Skeletal muscle cell (primary cell): ENCODE measurements at regions not wholly inside any gene's neighbourhood (a gene's known extent, or its start where the extent isn't known, plus 50 kb on each side); places are given as distances from the start of the nearest gene placed in this dataset.
A peak's percentile ranks its signal among the peaks of the same experiment; 100 is the strongest.
"Not testable (repeated sequence)": the region's sequence is repeated elsewhere in the genome, so short reads cannot be mapped to it uniquely, and the experiment has no call there.

Experiments
- DNase-seq: peaks from one replicate; pipeline ENCODE4 v3.0.0-alpha.2; 2010; ENCODE audit warnings: low read depth
- H3K4me3 ChIP-seq: 2 replicates; pipeline ENCODE4 v1.5.1; 2011; ENCODE audit warnings: low read depth, mild to moderate bottlenecking, control low read depth, low read length, moderate library complexity

DNA sequence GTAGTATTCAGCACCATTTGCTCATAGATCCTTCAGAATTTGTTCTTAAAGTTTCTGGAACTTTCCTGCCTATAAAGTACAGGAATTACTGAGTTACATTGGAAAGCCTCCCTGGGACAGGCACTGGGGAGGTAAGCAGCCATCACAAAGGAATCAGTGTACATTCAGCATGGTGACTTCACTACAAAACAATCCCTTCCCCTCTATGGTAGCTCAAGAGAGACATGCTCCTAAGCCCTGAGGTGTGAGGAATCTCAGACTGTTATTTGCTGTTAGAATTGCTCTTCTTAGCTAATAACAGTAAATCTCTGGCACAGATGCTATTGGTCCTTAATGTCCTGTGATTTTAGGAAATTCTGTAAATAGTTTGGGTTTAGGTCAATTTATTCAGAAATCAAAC, 1898.0 kb upstream of the PCDH7 start:
- DNase-seq: no peak
- H3K4me3 ChIP-seq: no peak overlapping the region

GRCh38 chr4:28827866-28828265, 1892.3 kb upstream of the PCDH7 start:
- H3K4me3 ChIP-seq: no peak overlapping the region
- no peak for DNase-seq

GRCh38 chr4:28831867-28832266, 1888.3 kb upstream of the PCDH7 start:
- no peak for DNase-seq
- no peak overlapping the region for H3K4me3 ChIP-seq

DNA sequence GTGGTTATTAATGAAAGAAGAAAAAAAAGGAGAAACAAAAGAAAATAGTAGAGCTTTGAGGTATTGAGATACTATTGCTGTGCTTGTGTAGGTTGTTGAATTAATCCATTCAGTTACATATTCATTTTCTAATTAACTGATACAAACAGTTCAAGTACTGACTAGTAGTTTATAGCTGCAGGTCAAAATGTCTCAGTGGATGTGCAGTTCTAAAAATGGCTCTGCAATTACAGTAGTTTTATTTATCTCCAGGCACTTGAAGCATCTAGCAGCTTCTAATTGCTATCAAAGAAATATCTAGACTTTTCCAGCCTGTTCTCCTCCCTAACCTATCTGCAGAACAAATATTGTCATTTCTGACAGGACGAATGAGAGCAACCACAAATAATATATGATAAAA, 1887.7 kb upstream of the PCDH7 start:
- no peak overlapping the region for H3K4me3 ChIP-seq
- DNase-seq: no peak

DNA sequence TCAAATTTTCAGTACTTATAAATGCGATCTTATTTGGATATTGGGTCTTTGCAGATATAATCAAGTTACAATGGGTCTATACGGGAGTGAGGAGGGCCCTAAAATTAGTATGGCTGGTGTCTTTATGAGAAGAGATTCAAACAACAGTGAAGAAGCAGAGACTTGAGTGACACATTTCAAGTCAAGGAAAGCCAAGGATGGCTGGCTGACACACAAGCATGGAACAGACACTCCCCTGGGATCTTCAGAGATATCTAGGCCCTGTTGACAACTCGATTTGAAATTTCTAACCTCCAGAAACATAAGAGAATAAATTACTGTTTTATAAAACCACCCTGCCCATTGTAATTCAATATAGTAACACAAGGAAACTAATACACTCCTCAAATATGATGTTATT, 1886.0 kb upstream of the PCDH7 start:
- no peak overlapping the region for H3K4me3 ChIP-seq
- no peak for DNase-seq

DNA sequence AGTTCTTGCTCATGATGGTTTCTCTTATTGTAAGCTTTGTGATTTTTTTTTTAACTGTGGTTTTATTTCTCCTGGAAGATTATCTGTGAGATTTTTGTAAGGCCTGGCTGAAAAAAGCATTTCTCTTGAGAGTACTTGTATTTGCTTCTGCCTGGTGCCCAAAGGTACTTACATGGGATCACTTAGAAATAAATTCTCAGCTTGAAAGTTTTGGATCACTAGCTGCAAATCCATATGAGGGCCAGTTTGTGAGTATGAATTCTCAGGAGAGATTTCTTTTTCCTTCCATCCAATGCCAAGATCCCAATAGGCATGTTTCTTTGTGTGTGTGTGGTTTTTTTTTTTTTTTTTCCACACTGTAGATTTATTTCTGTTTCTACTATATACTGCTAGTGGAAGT, 1884.7 kb upstream of the PCDH7 start:
- no peak for DNase-seq
- H3K4me3 ChIP-seq: no peak overlapping the region

GRCh38 chr4:28842271-28842670, 1877.9 kb upstream of the PCDH7 start:
- no peak for DNase-seq
- no peak overlapping the region for H3K4me3 ChIP-seq

DNA sequence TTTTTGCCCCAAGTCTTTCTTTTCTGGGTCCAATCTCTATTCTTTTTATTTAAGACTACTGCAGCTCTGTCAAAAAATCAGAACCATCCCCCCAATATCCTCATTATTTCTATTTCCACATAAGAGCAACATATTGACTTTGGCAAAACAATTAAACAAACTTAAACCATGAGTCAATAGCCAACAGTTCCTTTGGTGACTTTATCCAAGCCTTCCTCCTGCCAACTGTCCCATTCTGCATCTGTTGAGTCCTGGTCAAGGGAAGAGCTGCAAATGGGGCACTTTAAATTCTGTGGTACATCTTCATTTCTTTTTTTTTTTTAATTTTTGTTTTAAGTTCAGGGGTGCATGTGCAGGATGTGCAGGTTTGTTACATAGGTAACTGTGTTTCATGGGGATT, 1875.0 kb upstream of the PCDH7 start:
- H3K4me3 ChIP-seq: no peak overlapping the region
- no peak for DNase-seq

DNA sequence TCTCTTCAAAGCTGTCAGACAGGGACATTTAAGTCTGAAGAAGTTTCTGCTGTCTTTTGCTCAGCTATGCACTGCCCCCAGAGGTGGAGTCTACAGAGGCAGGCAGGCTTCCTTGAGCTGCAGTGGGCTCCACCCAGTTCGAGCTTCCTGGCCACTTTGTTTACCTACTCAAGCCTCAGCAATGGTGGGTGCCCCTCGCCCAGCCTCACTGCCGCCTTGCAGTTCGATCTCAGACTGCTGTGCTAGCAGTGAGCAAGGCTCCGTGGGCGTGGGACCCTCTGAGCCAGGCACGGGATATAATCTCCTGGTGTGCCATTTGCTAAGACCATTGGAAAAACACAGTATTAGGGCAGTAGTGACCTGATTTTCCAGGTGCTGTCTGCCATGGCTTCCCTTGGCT, 1863.1 kb upstream of the PCDH7 start:
- H3K4me3 ChIP-seq, DNase-seq: not testable (repeated sequence)

GRCh38 chr4:28868841-28869240, 1851.3 kb upstream of the PCDH7 start:
- no peak for DNase-seq
- H3K4me3 ChIP-seq: no peak overlapping the region

GRCh38 chr4:28879178-28879577, 1841.0 kb upstream of the PCDH7 start:
- no peak overlapping the region for H3K4me3 ChIP-seq
- DNase-seq: peak; percentile 2

- no peak overlapping the region for H3K4me3 ChIP-seq
- no peak for DNase-seq
Measured at GRCh38 chr4:28879900-28880299, 1840.3 kb upstream of the PCDH7 start.

DNA sequence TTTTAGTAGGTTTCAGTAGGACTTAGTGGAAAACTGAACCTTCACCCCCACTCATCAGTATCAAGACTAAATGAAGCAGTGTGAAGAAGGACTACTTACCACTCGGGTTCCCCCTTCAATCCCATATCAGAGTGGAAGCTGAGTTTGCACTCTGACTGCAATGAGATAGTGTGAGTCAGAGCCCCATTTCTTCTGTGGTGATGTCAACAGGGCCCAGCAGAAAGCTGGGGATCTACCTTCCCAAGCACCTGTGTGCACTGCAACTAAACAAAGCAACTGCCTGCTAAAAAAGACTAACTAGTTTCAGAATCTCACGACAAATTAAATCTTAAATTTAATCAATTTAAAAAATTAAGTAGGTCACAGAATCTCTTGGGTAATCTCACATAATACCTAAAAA, 1837.0 kb upstream of the PCDH7 start:
- DNase-seq: no peak
- no peak overlapping the region for H3K4me3 ChIP-seq

DNA sequence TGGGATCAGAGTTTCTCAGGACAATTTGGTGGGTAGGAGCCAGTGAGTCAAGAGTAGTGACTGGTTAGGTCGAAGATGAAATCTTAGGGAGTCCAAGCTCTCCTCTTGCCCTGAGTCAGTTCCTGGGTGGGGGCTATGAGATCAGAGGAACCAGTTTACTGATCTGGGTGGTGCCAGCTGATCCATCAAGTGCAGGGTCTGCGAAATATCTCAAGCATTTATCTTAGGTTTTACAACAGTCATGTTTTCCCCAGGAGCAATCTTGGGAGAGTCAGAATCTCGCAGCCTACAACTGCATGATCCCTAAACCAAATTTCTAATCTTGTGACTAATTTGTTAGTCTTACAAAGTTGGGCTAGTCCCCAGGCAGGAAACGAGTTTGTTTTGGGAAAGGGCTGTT, 1833.2 kb upstream of the PCDH7 start:
- H3K4me3 ChIP-seq: no peak overlapping the region
- DNase-seq: no peak

GRCh38 chr4:28890949-28891775, 1829.0 kb upstream of the PCDH7 start:
- no peak for DNase-seq
- no peak overlapping the region for H3K4me3 ChIP-seq

DNA sequence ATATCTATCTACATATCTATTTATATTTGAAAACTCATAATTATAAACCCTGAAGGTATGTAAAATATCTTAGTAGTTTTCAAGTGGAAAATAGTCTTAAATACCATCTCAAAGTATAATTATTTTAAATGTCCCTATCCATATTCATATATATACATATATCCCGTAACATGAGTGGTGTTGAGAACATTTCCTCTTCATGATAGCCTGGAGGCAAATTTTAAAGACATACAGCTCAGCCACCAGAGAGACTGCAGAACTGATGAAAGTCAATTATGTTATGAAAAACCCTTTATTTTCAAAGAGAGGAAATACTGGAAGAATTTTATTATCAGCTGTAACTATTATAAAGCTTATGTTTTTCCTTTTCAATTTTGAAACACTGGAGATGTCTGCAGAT, 1806.7 kb upstream of the PCDH7 start:
- no peak overlapping the region for H3K4me3 ChIP-seq
- DNase-seq: no peak

- H3K4me3 ChIP-seq: no peak overlapping the region
- no peak for DNase-seq
Measured at GRCh38 chr4:28916585-28916984, 1803.6 kb upstream of the PCDH7 start.

GRCh38 chr4:28918871-28919270, 1801.3 kb upstream of the PCDH7 start:
- no peak overlapping the region for H3K4me3 ChIP-seq
- DNase-seq: no peak

- H3K4me3 ChIP-seq: no peak overlapping the region
- no peak for DNase-seq
Measured at GRCh38 chr4:28921886-28922285, 1798.3 kb upstream of the PCDH7 start.

GRCh38 chr4:28926156-28926555, 1794.0 kb upstream of the PCDH7 start:
- H3K4me3 ChIP-seq: no peak overlapping the region
- DNase-seq: no peak

GRCh38 chr4:28942631-28943030, 1777.5 kb upstream of the PCDH7 start:
- H3K4me3 ChIP-seq: no peak overlapping the region
- no peak for DNase-seq

GRCh38 chr4:28947374-28947773, 1772.8 kb upstream of the PCDH7 start:
- DNase-seq: no peak
- H3K4me3 ChIP-seq: no peak overlapping the region
